ENCODE measurements at regions not wholly inside any gene's neighbourhood (a gene's known extent, or its start where the extent isn't known, plus 50 kb on each side); places are given as distances from the start of the nearest gene placed in this dataset.

DNA sequence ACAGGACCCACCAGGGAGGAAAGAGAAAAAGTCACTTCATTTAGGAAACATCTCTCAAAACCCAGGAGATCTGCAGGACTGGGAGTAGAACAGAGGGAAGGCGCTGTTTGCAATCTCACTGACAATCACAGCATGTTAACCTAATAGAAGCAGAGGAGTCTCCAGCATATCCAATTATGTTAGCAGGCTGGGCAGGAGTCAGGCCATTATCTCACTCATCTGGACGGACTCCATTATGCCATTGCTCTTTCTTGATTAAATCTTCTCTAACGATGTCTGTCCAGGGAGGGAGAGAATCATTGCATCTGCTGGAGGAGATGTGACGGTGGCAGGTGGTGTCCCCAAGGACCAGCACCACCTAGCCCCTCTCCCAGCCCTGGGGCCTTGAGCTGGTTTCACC lies 203.8 kb upstream of the SFSWAP start (continued):
- no peak for TF ChIP-seq REST (IDR thresholded peaks at IDR 0.05; ENCODE audit: borderline replicate concordance)
- no peak for TF ChIP-seq REST (CRISPR knock-in tag; IDR thresholded peaks at IDR 0.05; ENCODE audit: low read depth)

DNA sequence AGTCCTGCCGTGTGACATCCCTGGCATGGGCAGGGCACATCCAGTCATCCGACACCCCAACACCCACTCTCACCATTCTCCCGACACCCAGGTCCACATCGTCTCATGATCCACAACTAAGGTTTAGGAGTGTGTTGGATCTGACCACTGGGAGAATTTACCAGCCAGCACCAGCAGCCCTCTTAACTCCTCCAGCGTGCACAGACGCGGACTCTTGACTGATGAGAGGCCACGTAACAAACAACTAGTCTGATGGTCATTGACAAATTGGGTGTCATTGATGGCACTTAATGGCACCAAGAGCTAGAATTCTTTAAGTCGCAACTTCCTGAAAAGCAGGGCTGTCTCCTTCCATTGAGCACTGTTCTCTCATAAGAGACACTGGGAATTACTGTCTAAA lies 203.0 kb upstream of the SFSWAP start:
- in situ Hi-C loops (cut with MboI) = no loop called here
- H3K4me2 ChIP-seq (ENCODE audit: insufficient read depth, low read length) = no peak overlapping the region
- no peak for DNase-seq (ENCODE audit: extremely low read depth in 1 of 4, low spot score in 3 of 4)
- H4K20me1 ChIP-seq (replicated peaks; ENCODE audit: control insufficient read depth, insufficient read depth, low read length) = no peaks in the 10 kb centered on the region; the same call in 1 of the 2 replicates
- FAIRE-seq = no peak
- H3K9me1 ChIP-seq (ENCODE audit: control insufficient read depth, insufficient read depth, low read length) = no peaks in the 10 kb centered on the region
- H3K27me3 ChIP-seq (ENCODE audit: control insufficient read depth in 2 of 2, insufficient read depth in 2 of 2, low read length in 2 of 2) = peaks cover 6 to 43% of the 10 kb centered on the region in 2 experiments; a peak in 3 of 5 replicates
- no peak for ATAC-seq
- H3K27ac ChIP-seq (ENCODE audit: extremely low read depth, low read depth, low read length) = no peak overlapping the region
- H3K36me3 ChIP-seq (ENCODE audit: control insufficient read depth, insufficient read depth, low read length) = no peaks in the 10 kb centered on the region
- no peaks in the 10 kb centered on the region for H3K79me2 ChIP-seq (ENCODE audit: control insufficient read depth, insufficient read depth, low read length)
- intact Hi-C loops (cut with micrococcal nuclease) = no loop called here
- no peak overlapping the region for H3K9ac ChIP-seq (ENCODE audit: insufficient read depth in 1 of 2, low read depth in 2 of 2, low read length in 2 of 2)
- POLR2A ChIA-PET = interaction anchor here (0.6 kb wide), 1 partner anchor 346 kb away, joined by 4 read pairs; no protein-coding TSS in a partner anchor
- no peak overlapping the region for H3K4me3 ChIP-seq
- no TSS peak for BruUV-seq (replicated peaks)
- H3K9me3 ChIP-seq (replicated peaks; ENCODE audit: control insufficient read depth, insufficient read depth, low read depth, low read length) = no peaks in the 10 kb centered on the region
- 0% methylated on average over 9 of the region's 9 CpGs for WGBS (ENCODE audit: insufficient coverage, low coverage, missing lambda C conversion rate)
- no peaks in the 10 kb centered on the region for H3K4me1 ChIP-seq (replicated peaks in 1 of 2; ENCODE audit: control insufficient read depth in 2 of 2, insufficient read depth in 2 of 2, low read length in 2 of 2)
- no peak overlapping the region for H2AFZ ChIP-seq (ENCODE audit: low read depth, low read length)
- CTCF ChIA-PET (ENCODE audit: low intra/inter-chr PET ratio) = no interaction called here
- TF ChIP-seq CBX5 (IDR thresholded peaks at IDR 0.05; ENCODE audit: borderline replicate concordance, low read depth) (no peak), TAF9B (IDR thresholded peaks at IDR 0.05; ENCODE audit: partially characterized antibody) (no peak), HDGF (IDR thresholded peaks at IDR 0.05) (no peak), SRSF7 (optimal IDR thresholded peaks at IDR 0.05; ENCODE audit: low read depth, low read length) (no peak), PTTG1 (tag; IDR thresholded peaks at IDR 0.05; ENCODE audit: low read depth) (no peak), THAP7 (CRISPR knock-in tag; IDR thresholded peaks at IDR 0.05) (no peak), PTRF (tag; IDR thresholded peaks at IDR 0.05) (no peak), ZNF347 (CRISPR knock-in tag; IDR thresholded peaks at IDR 0.05; ENCODE audit: low read depth) (no peak), LARP7 (IDR thresholded peaks at IDR 0.05) (no peak), MTA2 (IDR thresholded peaks at IDR 0.05; ENCODE audit: low read depth) (no peak), ZNF695 (CRISPR knock-in tag; IDR thresholded peaks at IDR 0.05) (no peak)
- TF ChIP-seq, protein P1, sequence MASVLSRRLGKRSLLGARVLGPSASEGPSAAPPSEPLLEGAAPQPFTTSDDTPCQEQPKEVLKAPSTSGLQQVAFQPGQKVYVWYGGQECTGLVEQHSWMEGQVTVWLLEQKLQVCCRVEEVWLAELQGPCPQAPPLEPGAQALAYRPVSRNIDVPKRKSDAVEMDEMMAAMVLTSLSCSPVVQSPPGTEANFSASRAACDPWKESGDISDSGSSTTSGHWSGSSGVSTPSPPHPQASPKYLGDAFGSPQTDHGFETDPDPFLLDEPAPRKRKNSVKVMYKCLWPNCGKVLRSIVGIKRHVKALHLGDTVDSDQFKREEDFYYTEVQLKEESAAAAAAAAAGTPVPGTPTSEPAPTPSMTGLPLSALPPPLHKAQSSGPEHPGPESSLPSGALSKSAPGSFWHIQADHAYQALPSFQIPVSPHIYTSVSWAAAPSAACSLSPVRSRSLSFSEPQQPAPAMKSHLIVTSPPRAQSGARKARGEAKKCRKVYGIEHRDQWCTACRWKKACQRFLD (CRISPR knock-in tag; IDR thresholded peaks at IDR 0.05) = no peak
